Upper lobe of left lung (tissue), 6 donors: ENCODE measurements at regions not wholly inside any gene's neighbourhood (a gene's known extent, or its start where the extent isn't known, plus 50 kb on each side); places are given as distances from the start of the nearest gene placed in this dataset.
A peak's percentile ranks its signal among the peaks of the same experiment; 100 is the strongest.

Source experiments
- ATAC-seq, 2 donors: fragments of 200-7000 bp; cut with Tn5 transposase; one replicate each; pipeline ENCODE4 v1.9.1; 2022; ENCODE audit warnings: mild to moderate bottlenecking in 2 of 2, moderate library complexity in 2 of 2; ENCODE audit not compliant: low FRiP score in 2 of 2
- DNase-seq, 2 donors: peaks; one replicate each; pipeline ENCODE4 v3.0.0-alpha.2; 2019 to 2020
- H3K27ac ChIP-seq, 4 donors: fragments of 200-600 bp; sonication (generic); one replicate each; pipeline ENCODE4 v1.5.1; 2016 to 2019
- H3K27me3 ChIP-seq, 4 donors: fragments of 200-600 bp; sonication (generic); one replicate each; pipeline ENCODE4 v1.5.1; 2017 to 2019
- H3K36me3 ChIP-seq, 4 donors: fragments of 200-600 bp; sonication (generic); one replicate each; pipeline ENCODE4 v1.5.1; 2016 to 2019
- H3K4me1 ChIP-seq, 4 donors: fragments of 200-600 bp; sonication (generic); one replicate each; pipeline ENCODE4 v1.5.1; 2018 to 2019
- H3K4me3 ChIP-seq, 4 donors: fragments of 200-600 bp; sonication (generic); one replicate each; pipeline ENCODE4 v1.5.1; 2017 to 2019; ENCODE audit warnings: mild to moderate bottlenecking in 2 of 4, moderate library complexity in 1 of 4
- H3K9me3 ChIP-seq, 4 donors: fragments of 200-600 bp; sonication (generic); one replicate each; pipeline ENCODE4 v1.5.1; 2018 to 2019
- EP300 ChIP-seq, 4 donors: sonication (generic); formaldehyde crosslinking; IDR thresholded peaks; one replicate each; pipeline ENCODE4 v1.5.1; 2017; ENCODE audit warnings: antibody characterized with exemption in 4 of 4, control low read depth in 2 of 4
- POLR2A ChIP-seq, 4 donors: fragments of 450-650 bp; IDR thresholded peaks; one replicate each; pipeline ENCODE4 v1.5.1; 2016 to 2017; ENCODE audit warnings: antibody characterized with exemption in 4 of 4, mild to moderate bottlenecking in 2 of 4
- POLR2AphosphoS5 ChIP-seq, 2 donors: sonication (generic); formaldehyde crosslinking; IDR thresholded peaks; one replicate each; pipeline ENCODE4 v1.5.1; 2017; ENCODE audit warnings: antibody characterized with exemption in 2 of 2
- WGBS, 2 donors: methylation state at CpG; one replicate each; pipeline ENCODE4 v1.1.5; 2017 to 2018; 5-methylcytosine and 5-hydroxymethylcytosine counted together
- TF ChIP-seq, protein P1 (sequence below), 6 experiments: fragments of 450-650 bp in 4 of 6; fragments of 200-600 bp in 2 of 6; sonication (generic) in 2 of 6; IDR thresholded peaks; one replicate each; pipeline ENCODE4 v1.5.1; 2016 to 2019; ENCODE audit warnings: antibody characterized with exemption in 6 of 6
- donor health status: DM: no; HTN: no; CAD: no; lungs with moderate emphysema.
- donor health status: DM: no; HTN: yes; CAD: no; lungs with severe emphysema.

DNA sequence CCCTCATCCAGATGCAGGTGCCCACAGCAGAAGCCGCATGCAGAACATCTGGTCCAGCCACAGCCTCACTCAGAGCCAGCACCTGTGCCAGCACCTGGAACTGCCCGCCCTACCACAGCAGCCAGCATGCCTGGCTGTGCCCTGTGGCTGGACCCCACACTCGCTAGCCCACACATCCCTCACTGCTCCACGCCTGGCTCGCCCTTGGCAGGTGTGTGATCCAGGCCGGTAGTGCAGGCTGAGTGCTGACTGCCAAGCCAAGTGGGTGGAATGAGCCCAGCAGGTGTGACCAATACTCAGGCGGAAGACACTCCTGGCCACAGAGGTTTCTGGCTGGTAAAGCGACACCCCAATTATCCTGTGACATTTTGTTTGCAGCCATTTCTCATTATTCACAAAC is 162.4 kb upstream of the ROBO1 start:
- peak in 1 of 2 donors; percentile 63 for ATAC-seq
- WGBS, 2 donors, result 90 to 94% methylated on average over 3 to 8 of the region's 8 CpGs

GRCh38 chr3:79928687-79929408 is 161.1 kb upstream of the ROBO1 start:
- H3K36me3 ChIP-seq, result no peaks in the 10 kb centered on the region
- no peaks in the 10 kb centered on the region for H3K9me3 ChIP-seq
- 60 to 81% methylated on average over 3 to 4 of the region's 4 CpGs for WGBS, 2 donors
- peak; percentile 14 to 37 for ATAC-seq
- no peaks in the 10 kb centered on the region for H3K27me3 ChIP-seq
- no peak overlapping the region for H3K4me3 ChIP-seq
- H3K27ac ChIP-seq, result no peak overlapping the region
- peak in 1 of 2 donors; percentile 6 for DNase-seq
- TF ChIP-seq POLR2A (IDR thresholded peaks at IDR 0.05) (no peak), POLR2AphosphoS5 (IDR thresholded peaks at IDR 0.05) (no peak), EP300 (IDR thresholded peaks at IDR 0.05) (no peak)
- TF ChIP-seq, protein P1, sequence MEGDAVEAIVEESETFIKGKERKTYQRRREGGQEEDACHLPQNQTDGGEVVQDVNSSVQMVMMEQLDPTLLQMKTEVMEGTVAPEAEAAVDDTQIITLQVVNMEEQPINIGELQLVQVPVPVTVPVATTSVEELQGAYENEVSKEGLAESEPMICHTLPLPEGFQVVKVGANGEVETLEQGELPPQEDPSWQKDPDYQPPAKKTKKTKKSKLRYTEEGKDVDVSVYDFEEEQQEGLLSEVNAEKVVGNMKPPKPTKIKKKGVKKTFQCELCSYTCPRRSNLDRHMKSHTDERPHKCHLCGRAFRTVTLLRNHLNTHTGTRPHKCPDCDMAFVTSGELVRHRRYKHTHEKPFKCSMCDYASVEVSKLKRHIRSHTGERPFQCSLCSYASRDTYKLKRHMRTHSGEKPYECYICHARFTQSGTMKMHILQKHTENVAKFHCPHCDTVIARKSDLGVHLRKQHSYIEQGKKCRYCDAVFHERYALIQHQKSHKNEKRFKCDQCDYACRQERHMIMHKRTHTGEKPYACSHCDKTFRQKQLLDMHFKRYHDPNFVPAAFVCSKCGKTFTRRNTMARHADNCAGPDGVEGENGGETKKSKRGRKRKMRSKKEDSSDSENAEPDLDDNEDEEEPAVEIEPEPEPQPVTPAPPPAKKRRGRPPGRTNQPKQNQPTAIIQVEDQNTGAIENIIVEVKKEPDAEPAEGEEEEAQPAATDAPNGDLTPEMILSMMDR (IDR thresholded peaks at IDR 0.05), result no peak
- H3K4me1 ChIP-seq, result no peaks in the 10 kb centered on the region

More for the DNA sequence above, 162.4 kb upstream of the ROBO1 start:
- no peaks in the 10 kb centered on the region for H3K4me1 ChIP-seq
- H3K27me3 ChIP-seq, result no peaks in the 10 kb centered on the region
- no peak overlapping the region for H3K4me3 ChIP-seq
- no peaks in the 10 kb centered on the region for H3K9me3 ChIP-seq
- no peak overlapping the region for H3K27ac ChIP-seq
- no peaks in the 10 kb centered on the region for H3K36me3 ChIP-seq
- TF ChIP-seq, protein P1 (IDR thresholded peaks at IDR 0.05), result no peak
- TF ChIP-seq POLR2AphosphoS5 (IDR thresholded peaks at IDR 0.05), result no peak
- peak in 1 of 2 donors; percentile 62 for DNase-seq

DNA sequence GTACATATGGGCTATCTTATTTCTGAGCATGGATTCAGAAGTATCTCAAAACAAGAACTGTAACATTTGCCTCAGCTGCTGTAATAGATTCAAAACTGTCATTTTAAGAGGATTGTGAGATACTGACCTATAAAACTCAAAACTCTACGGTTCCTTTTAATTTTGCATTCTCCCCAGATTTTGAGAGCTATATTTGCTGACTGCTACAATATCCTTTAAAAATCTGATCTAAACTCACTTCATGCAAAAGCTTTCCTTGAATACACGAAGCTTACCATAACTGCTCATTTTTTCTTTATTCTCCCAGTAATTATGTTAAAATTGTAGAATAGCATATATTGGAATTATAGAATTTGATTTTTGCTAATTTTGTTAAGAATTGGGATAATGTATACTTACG is 158.7 kb upstream of the ROBO1 start:
- DNase-seq (no peak), ATAC-seq (no peak)
- H3K4me1 ChIP-seq, result no peaks in the 10 kb centered on the region
- no peaks in the 10 kb centered on the region for H3K9me3 ChIP-seq
- no peak overlapping the region for H3K4me3 ChIP-seq
- H3K27ac ChIP-seq, result no peak overlapping the region
- TF ChIP-seq, protein P1 (IDR thresholded peaks at IDR 0.05), result no peak
- no peak for TF ChIP-seq POLR2AphosphoS5 (IDR thresholded peaks at IDR 0.05)
- no peak for TF ChIP-seq POLR2A (IDR thresholded peaks at IDR 0.05)
- TF ChIP-seq EP300 (IDR thresholded peaks at IDR 0.05), result no peak
- no peaks in the 10 kb centered on the region for H3K36me3 ChIP-seq
- WGBS, 2 donors, result 74 to 77% methylated on average over 3 of the region's 3 CpGs
- H3K27me3 ChIP-seq, result no peaks in the 10 kb centered on the region

DNA sequence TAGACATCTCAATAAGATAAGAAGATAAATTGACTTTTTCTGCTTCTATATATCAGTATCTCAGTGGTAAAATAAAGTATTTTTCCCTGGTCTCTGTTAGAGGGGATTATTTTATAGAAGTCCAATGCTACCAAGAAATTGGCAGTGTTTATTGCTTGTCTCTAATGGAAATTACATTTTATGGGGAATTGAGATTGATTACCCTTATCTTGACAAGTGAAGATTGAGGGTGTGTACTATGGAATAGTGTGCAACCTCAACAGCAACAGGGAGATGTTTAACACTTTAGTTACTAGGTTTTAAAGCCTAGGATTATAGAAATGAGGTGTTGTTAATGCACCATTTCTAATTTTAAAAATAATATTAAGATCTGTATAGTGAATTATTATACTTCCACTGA is 154.8 kb upstream of the ROBO1 start:
- ATAC-seq (no peak), DNase-seq (no peak)
- no peaks in the 10 kb centered on the region for H3K9me3 ChIP-seq
- TF ChIP-seq EP300 (IDR thresholded peaks at IDR 0.05), result no peak
- no peak for TF ChIP-seq POLR2A (IDR thresholded peaks at IDR 0.05)
- TF ChIP-seq POLR2AphosphoS5 (IDR thresholded peaks at IDR 0.05), result no peak
- TF ChIP-seq, protein P1 (IDR thresholded peaks at IDR 0.05), result no peak
- no peak overlapping the region for H3K27ac ChIP-seq
- H3K27me3 ChIP-seq, result no peaks in the 10 kb centered on the region
- no peaks in the 10 kb centered on the region for H3K36me3 ChIP-seq
- no peaks in the 10 kb centered on the region for H3K4me1 ChIP-seq
- no peak overlapping the region for H3K4me3 ChIP-seq

DNA sequence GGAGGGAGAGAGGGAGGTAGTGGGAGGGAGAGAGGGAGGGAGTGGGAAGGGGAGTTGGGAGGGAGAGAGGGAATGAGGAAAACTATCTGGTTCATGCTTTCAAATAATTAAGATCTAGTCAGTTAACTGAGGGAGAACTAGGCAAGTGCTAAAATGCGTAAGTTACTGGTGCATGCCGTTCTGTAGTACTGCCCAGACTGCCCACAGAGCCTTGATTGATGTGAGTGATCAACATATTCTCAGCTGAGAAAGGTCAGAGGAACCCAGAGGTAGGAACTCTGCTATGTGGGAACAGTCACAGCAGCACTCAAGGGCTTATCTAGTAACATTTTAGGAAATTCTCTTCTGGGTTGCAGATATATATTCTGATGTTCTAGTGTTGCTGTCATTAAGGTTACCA is 149.8 kb upstream of the ROBO1 start:
- H3K36me3 ChIP-seq, result no peaks in the 10 kb centered on the region
- TF ChIP-seq POLR2A (IDR thresholded peaks at IDR 0.05) (no peak), POLR2AphosphoS5 (IDR thresholded peaks at IDR 0.05) (no peak), EP300 (IDR thresholded peaks at IDR 0.05) (no peak)
- TF ChIP-seq, protein P1 (IDR thresholded peaks at IDR 0.05), result no peak
- H3K4me1 ChIP-seq, result no peaks in the 10 kb centered on the region
- no peak overlapping the region for H3K27ac ChIP-seq
- H3K9me3 ChIP-seq, result no peaks in the 10 kb centered on the region
- 37 to 40% methylated on average over 2 of the region's 2 CpGs for WGBS, 2 donors
- no peak overlapping the region for H3K4me3 ChIP-seq
- H3K27me3 ChIP-seq, result no peaks in the 10 kb centered on the region
- DNase-seq, result no peak
- no peak for ATAC-seq
